GM23338 (cell line): ENCODE measurements at regions not wholly inside any gene's neighbourhood (a gene's known extent, or its start where the extent isn't known, plus 50 kb on each side); places are given as distances from the start of the nearest gene placed in this dataset.

Experiments
- CREB1 ChIP-seq: fragments of 250-450 bp; sonication (Bioruptor Pico); IDR thresholded peaks from 2 replicates; pipeline ENCODE4 v1.5.0; 2020; ENCODE audit warnings: low read depth, mild to moderate bottlenecking, moderate library complexity
- EZH2 ChIP-seq: fragments of 200-600 bp; sonication (generic); IDR thresholded peaks from one replicate; pipeline ENCODE4 v1.8.0; 2017; ENCODE audit warnings: antibody characterized with exemption, mild to moderate bottlenecking, low read depth; ENCODE audit not compliant: unreplicated experiment
- EZH2phosphoT487 ChIP-seq: fragments of 200-600 bp; sonication (generic); IDR thresholded peaks from one replicate; pipeline ENCODE4 v1.8.1; 2018; ENCODE audit warnings: antibody characterized with exemption; ENCODE audit not compliant: unreplicated experiment
- POLR2AphosphoS5 ChIP-seq: IDR thresholded peaks from 2 replicates; pipeline ENCODE4 v1.6.1; 2016; ENCODE audit warnings: antibody characterized with exemption, low read depth
- TF ChIP-seq, protein P1 (sequence below), 2 experiments: fragments of 200-600 bp in 1 of 2; sonication (generic) in 1 of 2; conservative IDR thresholded peaks; 2 replicates each; pipeline versions ENCODE4 v1.5.1 to v1.6.1; 2016 to 2017; ENCODE audit warnings: antibody characterized with exemption in 2 of 2, low read depth in 2 of 2, mild to moderate bottlenecking in 2 of 2, moderate library complexity in 1 of 2
- TF ChIP-seq, protein P2 (sequence below): IDR thresholded peaks from one replicate; pipeline ENCODE4 v1.6.1; 2018; ENCODE audit warnings: antibody characterized with exemption; ENCODE audit not compliant: unreplicated experiment

- TF ChIP-seq EZH2 (no peak), EZH2phosphoT487 (no peak), POLR2AphosphoS5 (no peak), CREB1 (no peak)
- TF ChIP-seq, protein P1, sequence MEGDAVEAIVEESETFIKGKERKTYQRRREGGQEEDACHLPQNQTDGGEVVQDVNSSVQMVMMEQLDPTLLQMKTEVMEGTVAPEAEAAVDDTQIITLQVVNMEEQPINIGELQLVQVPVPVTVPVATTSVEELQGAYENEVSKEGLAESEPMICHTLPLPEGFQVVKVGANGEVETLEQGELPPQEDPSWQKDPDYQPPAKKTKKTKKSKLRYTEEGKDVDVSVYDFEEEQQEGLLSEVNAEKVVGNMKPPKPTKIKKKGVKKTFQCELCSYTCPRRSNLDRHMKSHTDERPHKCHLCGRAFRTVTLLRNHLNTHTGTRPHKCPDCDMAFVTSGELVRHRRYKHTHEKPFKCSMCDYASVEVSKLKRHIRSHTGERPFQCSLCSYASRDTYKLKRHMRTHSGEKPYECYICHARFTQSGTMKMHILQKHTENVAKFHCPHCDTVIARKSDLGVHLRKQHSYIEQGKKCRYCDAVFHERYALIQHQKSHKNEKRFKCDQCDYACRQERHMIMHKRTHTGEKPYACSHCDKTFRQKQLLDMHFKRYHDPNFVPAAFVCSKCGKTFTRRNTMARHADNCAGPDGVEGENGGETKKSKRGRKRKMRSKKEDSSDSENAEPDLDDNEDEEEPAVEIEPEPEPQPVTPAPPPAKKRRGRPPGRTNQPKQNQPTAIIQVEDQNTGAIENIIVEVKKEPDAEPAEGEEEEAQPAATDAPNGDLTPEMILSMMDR (conservative IDR thresholded peaks at IDR 0.05; ENCODE audit: low read depth in 2 of 2), result no peak
- TF ChIP-seq, protein P2, sequence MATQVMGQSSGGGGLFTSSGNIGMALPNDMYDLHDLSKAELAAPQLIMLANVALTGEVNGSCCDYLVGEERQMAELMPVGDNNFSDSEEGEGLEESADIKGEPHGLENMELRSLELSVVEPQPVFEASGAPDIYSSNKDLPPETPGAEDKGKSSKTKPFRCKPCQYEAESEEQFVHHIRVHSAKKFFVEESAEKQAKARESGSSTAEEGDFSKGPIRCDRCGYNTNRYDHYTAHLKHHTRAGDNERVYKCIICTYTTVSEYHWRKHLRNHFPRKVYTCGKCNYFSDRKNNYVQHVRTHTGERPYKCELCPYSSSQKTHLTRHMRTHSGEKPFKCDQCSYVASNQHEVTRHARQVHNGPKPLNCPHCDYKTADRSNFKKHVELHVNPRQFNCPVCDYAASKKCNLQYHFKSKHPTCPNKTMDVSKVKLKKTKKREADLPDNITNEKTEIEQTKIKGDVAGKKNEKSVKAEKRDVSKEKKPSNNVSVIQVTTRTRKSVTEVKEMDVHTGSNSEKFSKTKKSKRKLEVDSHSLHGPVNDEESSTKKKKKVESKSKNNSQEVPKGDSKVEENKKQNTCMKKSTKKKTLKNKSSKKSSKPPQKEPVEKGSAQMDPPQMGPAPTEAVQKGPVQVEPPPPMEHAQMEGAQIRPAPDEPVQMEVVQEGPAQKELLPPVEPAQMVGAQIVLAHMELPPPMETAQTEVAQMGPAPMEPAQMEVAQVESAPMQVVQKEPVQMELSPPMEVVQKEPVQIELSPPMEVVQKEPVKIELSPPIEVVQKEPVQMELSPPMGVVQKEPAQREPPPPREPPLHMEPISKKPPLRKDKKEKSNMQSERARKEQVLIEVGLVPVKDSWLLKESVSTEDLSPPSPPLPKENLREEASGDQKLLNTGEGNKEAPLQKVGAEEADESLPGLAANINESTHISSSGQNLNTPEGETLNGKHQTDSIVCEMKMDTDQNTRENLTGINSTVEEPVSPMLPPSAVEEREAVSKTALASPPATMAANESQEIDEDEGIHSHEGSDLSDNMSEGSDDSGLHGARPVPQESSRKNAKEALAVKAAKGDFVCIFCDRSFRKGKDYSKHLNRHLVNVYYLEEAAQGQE, result no peak
These were observed 328.6 kb downstream of the MAP2K6 start for GRCh38 chr17:69743091-69743490.
